HL-60 (cell line): ENCODE measurements at regions not wholly inside any gene's neighbourhood (a gene's known extent, or its start where the extent isn't known, plus 50 kb on each side); places are given as distances from the start of the nearest gene placed in this dataset.

Source experiments
- POLR2AphosphoS5 ChIP-seq: IDR thresholded peaks from 2 replicates; pipeline ENCODE4 v1.6.1; 2012; ENCODE audit warnings: low read depth
- TF ChIP-seq, protein P1 (sequence below): IDR thresholded peaks from one replicate; pipeline ENCODE4 v1.5.1; 2011; ENCODE audit warnings: low read length, control low read depth, inconsistent platforms; ENCODE audit not compliant: insufficient read depth
- TF ChIP-seq, protein P2 (sequence below): IDR thresholded peaks from 2 replicates; pipeline ENCODE4 v1.6.1; 2012; ENCODE audit warnings: low read depth; ENCODE audit not compliant: insufficient replicate concordance

DNA sequence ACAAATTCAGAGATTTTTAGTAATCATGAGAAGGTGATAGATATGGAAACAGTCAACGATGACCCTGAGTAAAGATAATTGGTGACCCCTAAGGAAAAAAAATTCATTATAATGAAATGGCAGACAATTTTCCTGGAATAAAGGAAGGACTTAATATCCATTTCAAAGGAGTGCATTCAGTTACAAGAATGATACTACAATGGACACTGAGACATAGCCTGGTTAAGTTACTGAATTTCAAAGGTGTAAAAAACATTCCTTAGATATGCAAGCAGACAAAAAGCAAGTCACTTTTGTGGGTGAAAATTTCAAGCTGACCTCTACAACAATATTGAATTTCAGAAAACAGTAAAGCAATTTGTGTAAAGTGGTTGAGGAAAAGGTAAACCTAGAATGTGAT is 1012.5 kb upstream of the SEMA6A start:
- TF ChIP-seq, protein P1, sequence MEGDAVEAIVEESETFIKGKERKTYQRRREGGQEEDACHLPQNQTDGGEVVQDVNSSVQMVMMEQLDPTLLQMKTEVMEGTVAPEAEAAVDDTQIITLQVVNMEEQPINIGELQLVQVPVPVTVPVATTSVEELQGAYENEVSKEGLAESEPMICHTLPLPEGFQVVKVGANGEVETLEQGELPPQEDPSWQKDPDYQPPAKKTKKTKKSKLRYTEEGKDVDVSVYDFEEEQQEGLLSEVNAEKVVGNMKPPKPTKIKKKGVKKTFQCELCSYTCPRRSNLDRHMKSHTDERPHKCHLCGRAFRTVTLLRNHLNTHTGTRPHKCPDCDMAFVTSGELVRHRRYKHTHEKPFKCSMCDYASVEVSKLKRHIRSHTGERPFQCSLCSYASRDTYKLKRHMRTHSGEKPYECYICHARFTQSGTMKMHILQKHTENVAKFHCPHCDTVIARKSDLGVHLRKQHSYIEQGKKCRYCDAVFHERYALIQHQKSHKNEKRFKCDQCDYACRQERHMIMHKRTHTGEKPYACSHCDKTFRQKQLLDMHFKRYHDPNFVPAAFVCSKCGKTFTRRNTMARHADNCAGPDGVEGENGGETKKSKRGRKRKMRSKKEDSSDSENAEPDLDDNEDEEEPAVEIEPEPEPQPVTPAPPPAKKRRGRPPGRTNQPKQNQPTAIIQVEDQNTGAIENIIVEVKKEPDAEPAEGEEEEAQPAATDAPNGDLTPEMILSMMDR: no peak
- TF ChIP-seq POLR2AphosphoS5: no peak
- TF ChIP-seq, protein P2, sequence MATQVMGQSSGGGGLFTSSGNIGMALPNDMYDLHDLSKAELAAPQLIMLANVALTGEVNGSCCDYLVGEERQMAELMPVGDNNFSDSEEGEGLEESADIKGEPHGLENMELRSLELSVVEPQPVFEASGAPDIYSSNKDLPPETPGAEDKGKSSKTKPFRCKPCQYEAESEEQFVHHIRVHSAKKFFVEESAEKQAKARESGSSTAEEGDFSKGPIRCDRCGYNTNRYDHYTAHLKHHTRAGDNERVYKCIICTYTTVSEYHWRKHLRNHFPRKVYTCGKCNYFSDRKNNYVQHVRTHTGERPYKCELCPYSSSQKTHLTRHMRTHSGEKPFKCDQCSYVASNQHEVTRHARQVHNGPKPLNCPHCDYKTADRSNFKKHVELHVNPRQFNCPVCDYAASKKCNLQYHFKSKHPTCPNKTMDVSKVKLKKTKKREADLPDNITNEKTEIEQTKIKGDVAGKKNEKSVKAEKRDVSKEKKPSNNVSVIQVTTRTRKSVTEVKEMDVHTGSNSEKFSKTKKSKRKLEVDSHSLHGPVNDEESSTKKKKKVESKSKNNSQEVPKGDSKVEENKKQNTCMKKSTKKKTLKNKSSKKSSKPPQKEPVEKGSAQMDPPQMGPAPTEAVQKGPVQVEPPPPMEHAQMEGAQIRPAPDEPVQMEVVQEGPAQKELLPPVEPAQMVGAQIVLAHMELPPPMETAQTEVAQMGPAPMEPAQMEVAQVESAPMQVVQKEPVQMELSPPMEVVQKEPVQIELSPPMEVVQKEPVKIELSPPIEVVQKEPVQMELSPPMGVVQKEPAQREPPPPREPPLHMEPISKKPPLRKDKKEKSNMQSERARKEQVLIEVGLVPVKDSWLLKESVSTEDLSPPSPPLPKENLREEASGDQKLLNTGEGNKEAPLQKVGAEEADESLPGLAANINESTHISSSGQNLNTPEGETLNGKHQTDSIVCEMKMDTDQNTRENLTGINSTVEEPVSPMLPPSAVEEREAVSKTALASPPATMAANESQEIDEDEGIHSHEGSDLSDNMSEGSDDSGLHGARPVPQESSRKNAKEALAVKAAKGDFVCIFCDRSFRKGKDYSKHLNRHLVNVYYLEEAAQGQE: no peak
